COLO668 (cell line): ENCODE measurements at regions not wholly inside any gene's neighbourhood (a gene's known extent, or its start where the extent isn't known, plus 50 kb on each side); places are given as distances from the start of the nearest gene placed in this dataset.
"Not testable (repeated sequence)": the region's sequence is repeated elsewhere in the genome, so short reads cannot be mapped to it uniquely, and the experiment has no call there.

Source experiments
- DNase-seq: peaks from one replicate; lab custom pipeline; 2025; ENCODE audit not compliant: unreplicated experiment; lab: John Stamatoyannopoulos, UW

- no peak for DNase-seq
These were observed 543.7 kb upstream of the CNTNAP5 start for GRCh38 chr2:123481406-123481805.

- no peak for DNase-seq
These were observed 540.0 kb upstream of the CNTNAP5 start for GRCh38 chr2:123485056-123485455.

- DNase-seq, result no peak
These were observed 531.4 kb upstream of the CNTNAP5 start for GRCh38 chr2:123493687-123494086.

DNA sequence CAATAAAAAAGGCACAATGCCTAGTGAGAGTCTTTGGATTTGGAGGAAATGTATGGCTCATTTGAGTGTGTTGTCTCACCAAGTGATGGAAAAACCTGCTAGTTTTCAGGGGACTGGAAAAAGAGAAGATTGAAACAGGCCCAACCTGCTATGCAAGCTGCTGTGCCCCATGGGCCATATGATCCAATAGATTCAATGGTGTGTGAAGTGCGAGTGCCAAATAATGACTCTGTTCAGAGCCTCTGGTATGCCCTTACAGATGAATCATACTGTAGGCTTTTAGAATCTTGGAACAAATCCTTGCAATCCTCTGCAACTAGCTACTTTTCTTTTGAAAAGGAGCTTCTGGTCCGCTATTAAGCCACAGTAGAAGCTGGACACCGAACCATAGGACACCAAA is 529.8 kb upstream of the CNTNAP5 start:
- no peak for DNase-seq

- DNase-seq, result no peak
These were observed 524.7 kb upstream of the CNTNAP5 start for GRCh38 chr2:123500346-123500745.

GRCh38 chr2:123500988-123501387 is 524.1 kb upstream of the CNTNAP5 start:
- DNase-seq, result no peak

GRCh38 chr2:123502931-123503330 is 522.2 kb upstream of the CNTNAP5 start:
- no peak for DNase-seq

DNA sequence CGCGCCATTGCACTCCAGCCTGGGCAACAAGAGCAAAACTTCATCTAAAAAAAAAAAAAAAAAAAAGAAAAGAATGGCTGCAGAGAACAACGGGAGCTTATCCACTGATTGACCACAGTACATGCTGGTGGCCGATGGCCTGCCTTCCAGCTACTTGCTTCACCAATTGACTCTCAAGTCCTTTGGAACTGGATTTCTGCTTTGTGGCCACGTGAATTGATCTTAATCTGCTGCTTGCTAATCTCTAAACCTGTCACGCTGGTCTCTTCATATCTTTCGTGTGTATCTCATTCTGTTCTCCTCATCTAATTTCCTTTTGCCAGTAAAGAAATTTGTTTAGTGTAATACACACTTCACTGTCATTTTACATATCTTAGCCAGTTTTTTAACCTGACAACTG is 512.5 kb upstream of the CNTNAP5 start:
- DNase-seq, result no peak

DNA sequence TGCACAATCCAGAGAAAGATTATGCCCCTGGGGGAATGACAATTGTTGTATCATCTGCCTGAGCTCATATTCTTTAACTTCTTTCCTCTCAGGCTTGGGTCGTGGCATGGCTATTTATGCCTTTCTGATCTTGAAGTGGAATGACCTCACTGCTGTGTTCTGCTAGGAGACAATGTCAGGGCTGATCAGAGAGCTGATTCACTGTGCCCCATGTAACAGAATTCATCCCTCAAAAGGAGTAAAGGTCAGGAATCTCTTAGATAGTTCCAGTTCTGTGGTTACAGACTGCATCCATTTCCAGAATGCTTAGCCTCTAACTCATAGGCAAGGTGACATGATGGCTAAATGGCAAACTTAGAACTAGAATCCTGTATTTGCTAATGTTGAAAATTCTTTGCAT is 511.7 kb upstream of the CNTNAP5 start:
- peak; percentile 8 for DNase-seq

- DNase-seq, result no peak
These were observed 510.4 kb upstream of the CNTNAP5 start for GRCh38 chr2:123514613-123515207.

GRCh38 chr2:123518367-123518766 is 506.7 kb upstream of the CNTNAP5 start:
- no peak for DNase-seq

GRCh38 chr2:123521854-123522253 is 503.2 kb upstream of the CNTNAP5 start:
- no peak for DNase-seq

GRCh38 chr2:123522498-123522897 is 502.6 kb upstream of the CNTNAP5 start:
- DNase-seq, result not testable (repeated sequence)

GRCh38 chr2:123528996-123529707 is 495.9 kb upstream of the CNTNAP5 start:
- no peak for DNase-seq

DNA sequence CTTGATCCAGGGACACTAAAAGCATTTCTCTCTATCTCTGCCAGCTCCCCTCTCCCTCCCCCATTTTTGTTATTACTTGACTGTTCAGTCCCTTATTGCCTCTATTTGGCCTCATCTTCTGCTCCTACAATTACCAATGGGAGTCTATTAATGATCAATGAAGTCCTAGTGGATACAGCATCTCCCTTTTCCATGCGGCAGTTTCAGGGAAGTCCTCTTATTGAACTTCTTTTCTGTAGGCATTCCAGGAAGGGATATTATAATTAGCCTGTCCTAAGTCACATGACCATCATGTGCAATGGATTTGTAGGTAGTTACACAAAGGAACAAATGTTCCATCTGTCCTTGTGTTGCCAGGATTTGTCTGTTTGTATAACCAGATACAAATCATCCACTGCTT is 495.1 kb upstream of the CNTNAP5 start:
- no peak for DNase-seq

DNA sequence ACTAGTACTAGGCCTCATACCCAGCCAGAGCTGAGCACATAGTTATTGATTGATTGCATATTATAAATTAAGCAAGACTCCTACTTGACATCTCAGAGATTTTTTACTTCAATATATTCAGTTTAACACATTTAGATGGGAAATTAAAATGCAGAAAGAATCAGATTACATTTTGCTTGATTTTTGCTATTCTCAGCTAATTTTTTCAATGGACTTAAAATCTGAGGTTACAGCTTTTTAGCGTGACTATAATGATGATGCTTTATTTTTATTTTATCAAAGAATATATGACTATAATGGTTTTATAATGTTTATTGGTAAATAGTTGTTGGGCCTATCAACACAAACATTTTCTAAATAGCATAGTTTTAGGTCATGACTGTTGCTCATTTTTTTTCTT is 493.0 kb upstream of the CNTNAP5 start:
- no peak for DNase-seq

DNA sequence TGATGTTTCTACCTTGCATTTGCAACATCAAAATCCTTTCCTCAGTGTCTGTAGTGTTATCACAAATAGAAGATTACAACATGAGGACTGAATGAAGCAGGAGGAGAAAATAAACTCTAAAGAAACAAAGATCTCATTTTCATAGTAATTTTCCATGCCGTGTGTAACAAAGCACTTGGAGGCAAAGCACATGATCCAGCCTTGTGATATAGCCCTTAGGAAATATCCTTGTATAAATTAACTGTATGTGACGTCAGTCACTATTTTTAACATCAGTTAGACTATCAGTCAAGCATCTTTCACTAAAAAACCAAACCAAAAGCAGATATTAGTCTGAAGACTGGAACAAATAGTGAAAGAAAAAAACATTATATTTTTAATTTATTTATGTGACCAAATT is 492.1 kb upstream of the CNTNAP5 start:
- DNase-seq, result no peak

GRCh38 chr2:123540291-123540690 is 484.8 kb upstream of the CNTNAP5 start:
- DNase-seq, result no peak

DNA sequence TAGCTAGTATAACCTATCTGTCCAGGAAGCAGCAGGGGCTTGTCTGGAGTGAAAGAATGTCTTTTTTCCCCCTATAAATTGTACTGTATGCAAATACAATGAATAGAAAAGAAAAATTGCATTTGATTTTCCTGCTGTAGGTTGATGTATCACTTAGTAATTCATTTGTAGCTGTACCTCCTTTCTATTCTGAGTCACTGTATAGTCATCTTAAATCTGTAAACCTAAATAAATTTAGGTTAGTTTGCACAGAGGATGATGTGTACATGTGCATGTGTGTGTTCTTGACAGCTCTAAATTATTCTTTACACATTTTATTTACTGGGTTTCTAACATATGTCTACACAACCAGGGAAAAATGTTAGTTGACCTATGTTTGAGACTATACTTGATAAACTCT is 478.7 kb upstream of the CNTNAP5 start:
- DNase-seq, result no peak

DNA sequence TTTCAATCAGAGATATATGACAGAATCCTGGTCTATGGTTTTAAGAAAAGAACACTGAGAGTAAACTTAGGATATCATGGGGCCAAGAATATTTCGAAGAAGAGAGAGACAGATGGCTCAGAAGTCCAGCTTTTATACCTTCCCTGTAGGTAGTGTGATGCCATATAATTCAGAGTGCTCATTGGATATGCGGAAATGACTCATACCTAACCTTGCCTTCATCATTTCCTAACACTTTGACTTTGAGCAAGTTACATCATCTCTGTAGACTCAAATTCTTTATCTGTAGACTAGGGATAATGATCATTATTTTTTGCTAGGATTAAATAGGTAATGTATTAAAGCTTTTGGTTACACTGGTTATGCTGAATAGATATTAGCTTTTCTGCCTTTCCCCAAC is 461.6 kb upstream of the CNTNAP5 start:
- no peak for DNase-seq

DNA sequence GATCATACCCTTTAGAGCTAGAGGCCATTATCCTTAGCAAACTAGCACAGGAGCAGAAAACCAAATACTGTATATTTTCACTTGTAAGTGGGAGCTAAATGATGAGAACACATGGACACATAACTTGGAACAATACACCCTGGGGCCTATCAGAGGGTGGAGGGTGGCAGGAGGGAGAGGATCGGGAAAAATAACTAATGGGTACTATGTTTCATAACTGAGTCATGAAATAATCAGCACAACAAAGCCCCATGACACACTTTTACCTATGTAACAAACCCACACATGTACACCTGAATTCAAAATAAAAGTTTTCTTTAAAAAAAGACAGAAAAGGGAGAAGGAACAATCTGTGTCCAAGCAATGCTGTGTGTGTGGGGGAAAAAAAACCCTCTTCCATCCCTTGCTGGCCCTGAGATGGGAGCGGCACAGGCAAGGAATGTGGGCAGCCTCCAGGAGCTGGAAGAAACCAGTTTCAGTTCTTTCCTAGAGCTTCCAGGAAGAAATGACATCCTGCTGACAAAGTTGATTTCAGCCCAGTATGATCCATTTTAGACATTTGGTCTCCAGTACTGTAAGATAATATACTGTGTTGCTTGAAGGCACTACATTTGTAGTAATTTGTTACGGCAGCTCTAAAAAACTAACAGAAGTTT is 458.7 kb upstream of the CNTNAP5 start:
- no peak for DNase-seq

- no peak for DNase-seq
These were observed 447.1 kb upstream of the CNTNAP5 start for GRCh38 chr2:123578016-123578415.
